Lung (tissue), 11 donors: ENCODE measurements at regions not wholly inside any gene's neighbourhood (a gene's known extent, or its start where the extent isn't known, plus 50 kb on each side); places are given as distances from the start of the nearest gene placed in this dataset.

ENCODE experiments used
- ATAC-seq: fragments of 200-7000 bp; cut with Tn5 transposase; one replicate; pipeline ENCODE4 v1.9.1; 2020; ENCODE audit warnings: moderate number of reproducible peaks; ENCODE audit not compliant: insufficient read depth, low FRiP score
- DNase-seq, 3 donors: peaks; one replicate each; pipeline ENCODE4 v3.0.0-alpha.2; 2013 to 2017
- H3K27ac ChIP-seq, 2 donors: one replicate each; pipeline ENCODE4 v1.5.1; 2013; ENCODE audit warnings: mild to moderate bottlenecking in 2 of 2, moderate library complexity in 2 of 2, control low read depth in 1 of 2, inconsistent platforms in 1 of 2, low read depth in 1 of 2, low read length in 1 of 2
- H3K27me3 ChIP-seq, 3 donors: one replicate each; pipeline ENCODE4 v1.5.1; 2013; ENCODE audit warnings: low read length in 2 of 3; ENCODE audit not compliant: control insufficient read depth in 3 of 3, insufficient read depth in 3 of 3
- H3K36me3 ChIP-seq, 4 donors: one replicate each; pipeline ENCODE4 v1.5.1; 2013; ENCODE audit warnings: low read length in 4 of 4, mild to moderate bottlenecking in 1 of 4, moderate library complexity in 1 of 4; ENCODE audit not compliant: control insufficient read depth in 4 of 4, insufficient read depth in 4 of 4
- H3K4me1 ChIP-seq, 5 donors: one replicate each; pipeline ENCODE4 v1.5.1; 2013; ENCODE audit warnings: low read length in 5 of 5, mild to moderate bottlenecking in 2 of 5, moderate library complexity in 1 of 5; ENCODE audit not compliant: control insufficient read depth in 5 of 5, insufficient read depth in 5 of 5
- H3K4me3 ChIP-seq: one replicate; pipeline ENCODE4 v1.5.1; 2013; ENCODE audit warnings: mild to moderate bottlenecking, control low read depth, moderate library complexity
- H3K9ac ChIP-seq, 2 donors: one replicate each; pipeline ENCODE4 v1.5.1; 2013; ENCODE audit warnings: low read length in 2 of 2, control low read depth in 1 of 2; ENCODE audit not compliant: insufficient read depth in 1 of 2
- H3K9me3 ChIP-seq, 4 donors: one replicate each; pipeline ENCODE4 v1.5.1; 2013; ENCODE audit warnings: low read length in 3 of 4, mild to moderate bottlenecking in 1 of 4, moderate library complexity in 1 of 4; ENCODE audit not compliant: control insufficient read depth in 4 of 4, insufficient read depth in 3 of 4
- CTCF ChIP-seq: IDR thresholded peaks from 2 replicates; pipeline ENCODE4 v1.5.1; 2012; ENCODE audit warnings: mild to moderate bottlenecking; ENCODE audit errors: control extremely low read depth, extremely low read depth
- WGBS, 2 donors: extraction: QIAGEN DNeasy Blood & Tissue Kit; methylation state at CpG; one replicate each; pipeline ENCODE4 v1.1.7; 2013; 5-methylcytosine and 5-hydroxymethylcytosine counted together
- donor health status: control.
- donor health status: control.
- donor health status: Bipolar disorder and iron deficiency.
- donor health status: healthy.
- donor health status: DM: yes; HTN: yes; CAD: no.

GRCh38 chr10:62870866-62871265 is 54.7 kb upstream of the EGR2 start:
- no peak for TF ChIP-seq CTCF
- Histone ChIP-seq H3K27me3 (no peaks in the 10 kb centered on the region), H3K4me3 (no peak overlapping the region), H3K36me3 (no peaks in the 10 kb centered on the region), H3K9ac (no peak overlapping the region), H3K4me1 (no peaks in the 10 kb centered on the region), H3K27ac (no peak overlapping the region), H3K9me3 (no peaks in the 10 kb centered on the region)
- WGBS, 2 donors = 86 to 93% methylated on average over 7 of the region's 7 CpGs
- DNase-seq (no peak), ATAC-seq (no peak)

GRCh38 chr10:62869958-62870357 is 53.8 kb upstream of the EGR2 start:
- no peak overlapping the region for H3K27ac ChIP-seq
- WGBS, 2 donors = 83 to 93% methylated on average over 3 of the region's 3 CpGs
- no peak for TF ChIP-seq CTCF

GRCh38 chr10:62866941-62867340 is 50.8 kb upstream of the EGR2 start:
- no peak overlapping the region for H3K4me3 ChIP-seq
- 88 to 89% methylated on average over 1 of the region's 1 CpG for WGBS, 2 donors
- H3K4me1 ChIP-seq = no peaks in the 10 kb centered on the region
- DNase-seq (no peak), ATAC-seq (no peak)
- no peaks in the 10 kb centered on the region for H3K9me3 ChIP-seq
- no peak for TF ChIP-seq CTCF
- H3K27ac ChIP-seq = no peak overlapping the region
- no peak overlapping the region for H3K9ac ChIP-seq
- no peaks in the 10 kb centered on the region for H3K36me3 ChIP-seq
- no peaks in the 10 kb centered on the region for H3K27me3 ChIP-seq

More at GRCh38 chr10:62869958-62870357, 53.8 kb upstream of the EGR2 start:
- no peak overlapping the region for H3K4me3 ChIP-seq
- no peak overlapping the region for H3K9ac ChIP-seq
- no peak for ATAC-seq
- DNase-seq = no peak
- H3K9me3 ChIP-seq = no peaks in the 10 kb centered on the region
- no peaks in the 10 kb centered on the region for H3K27me3 ChIP-seq
- no peaks in the 10 kb centered on the region for H3K4me1 ChIP-seq
- no peaks in the 10 kb centered on the region for H3K36me3 ChIP-seq

GRCh38 chr10:62866451-62866850 is 50.3 kb upstream of the EGR2 start:
- DNase-seq = no peak
- no peak overlapping the region for H3K4me3 ChIP-seq
- H3K9me3 ChIP-seq = no peaks in the 10 kb centered on the region
- H3K9ac ChIP-seq = no peak overlapping the region
- ATAC-seq = no peak
- H3K36me3 ChIP-seq = no peaks in the 10 kb centered on the region
- WGBS, 2 donors = 82 to 84% methylated on average over 2 of the region's 2 CpGs
- H3K27me3 ChIP-seq = no peaks in the 10 kb centered on the region
- no peak overlapping the region for H3K27ac ChIP-seq
- H3K4me1 ChIP-seq = no peaks in the 10 kb centered on the region
- no peak for TF ChIP-seq CTCF
